IMR-90 (cell line): ENCODE measurements at regions not wholly inside any gene's neighbourhood (a gene's known extent, or its start where the extent isn't known, plus 50 kb on each side); places are given as distances from the start of the nearest gene placed in this dataset.

ENCODE experiments used
- ATAC-seq: fragments of 200-7000 bp; cut with Tn5 transposase; 2 replicates; pipeline ENCODE4 v1.9.1; 2020; ENCODE audit warnings: low read depth, mild to moderate bottlenecking, moderate library complexity
- BruUV-seq: library from RNA; stranded (reverse); fragments of 400-500 nt; replicated peaks from 2 replicates; lab custom pipeline; 2021; lab: Mats Ljungman, UMichigan
- CTCF ChIA-PET: fragments of 300-600 bp; formaldehyde crosslinking; extraction: SDS; loops from one replicate; lab custom pipeline; 2021; ENCODE audit warnings: antibody characterized with exemption; lab: Yijun Ruan, JAX
- POLR2A ChIA-PET: fragments of 300-600 bp; sonication (Branson Sonifier 250); formaldehyde crosslinking; loops from one replicate; lab custom pipeline; 2022; ENCODE audit warnings: antibody characterized with exemption; ENCODE audit not compliant: unreplicated experiment; lab: Charles Lee
- DNase-seq: peaks from one replicate; pipeline ENCODE4 v3.0.0; 2013
- H2AFZ ChIP-seq: replicated peaks from 2 replicates; pipeline ENCODE3; 2013; ENCODE audit warnings: low read length, mild to moderate bottlenecking; ENCODE audit not compliant: poor library complexity
- H2AK5ac ChIP-seq: 2 replicates; pipeline ENCODE4 v1.6.1; 2013; ENCODE audit warnings: low read depth, low read length, inconsistent platforms
- H2AK9ac ChIP-seq: replicated peaks from 2 replicates; pipeline ENCODE3; 2013; ENCODE audit warnings: mild to moderate bottlenecking, low read depth, low read length, moderate library complexity; ENCODE audit not compliant: poor library complexity
- H2BK120ac ChIP-seq: 2 replicates; pipeline ENCODE4 v1.6.1; 2013; ENCODE audit warnings: low read depth, low read length, inconsistent platforms
- H2BK15ac ChIP-seq: 3 replicates; pipeline ENCODE4 v1.6.1; 2013; ENCODE audit warnings: low read depth, low read length, inconsistent platforms
- H2BK20ac ChIP-seq: 2 replicates; pipeline ENCODE4 v1.6.1; 2013; ENCODE audit warnings: low read depth, mild to moderate bottlenecking, inconsistent platforms, low read length, moderate library complexity
- H2BK5ac ChIP-seq: 2 replicates; pipeline ENCODE4 v1.6.1; 2013; ENCODE audit warnings: mild to moderate bottlenecking, low read depth, low read length, inconsistent platforms; ENCODE audit not compliant: poor library complexity, severe bottlenecking
- H3K14ac ChIP-seq: replicated peaks from 2 replicates; pipeline ENCODE4 v1.6.1; 2013; ENCODE audit warnings: low read depth, low read length, inconsistent platforms
- H3K18ac ChIP-seq: 2 replicates; pipeline ENCODE4 v1.6.1; 2013; ENCODE audit warnings: low read depth, low read length, control low read depth
- H3K23ac ChIP-seq: 2 replicates; pipeline ENCODE4 v1.6.1; 2013; ENCODE audit warnings: low read depth, low read length, inconsistent platforms
- H3K27ac ChIP-seq: 2 replicates; pipeline ENCODE4 v1.5.1; 2013; ENCODE audit warnings: mild to moderate bottlenecking, control low read depth, low read length; ENCODE audit not compliant: insufficient read depth
- H3K27me3 ChIP-seq: 2 replicates; pipeline ENCODE4 v1.6.1; 2013; ENCODE audit warnings: low read length; ENCODE audit not compliant: control insufficient read depth, insufficient read depth
- H3K36me3 ChIP-seq: 2 replicates; pipeline ENCODE4 v1.6.1; 2013; ENCODE audit warnings: low read length, mixed read lengths; ENCODE audit not compliant: control insufficient read depth, insufficient read depth
- H3K4ac ChIP-seq: 2 replicates; pipeline ENCODE4 v1.6.1; 2013; ENCODE audit warnings: low read depth, low read length, inconsistent platforms
- H3K4me1 ChIP-seq: 2 replicates; pipeline ENCODE4 v1.6.1; 2013; ENCODE audit warnings: low read length, mixed read lengths; ENCODE audit not compliant: control insufficient read depth, insufficient read depth
- H3K4me2 ChIP-seq: 2 replicates; pipeline ENCODE4 v1.6.1; 2013; ENCODE audit warnings: low read depth, mild to moderate bottlenecking, control low read depth, low read length, moderate library complexity
- H3K4me3 ChIP-seq: 2 replicates; pipeline ENCODE4 v1.5.1; 2013; ENCODE audit warnings: low read depth, mild to moderate bottlenecking, control low read depth, low read length, moderate library complexity; ENCODE audit not compliant: insufficient read depth
- H3K56ac ChIP-seq: 2 replicates; pipeline ENCODE4 v1.6.1; 2013; ENCODE audit warnings: low read length, inconsistent platforms; ENCODE audit not compliant: insufficient read depth; ENCODE audit errors: extremely low read depth
- H3K79me1 ChIP-seq, 2 experiments: 2 replicates each; pipeline ENCODE4 v1.6.1; 2013; ENCODE audit warnings: low read length in 2 of 2, inconsistent platforms in 1 of 2, low read depth in 1 of 2
- H3K9ac ChIP-seq: 2 replicates; pipeline ENCODE4 v1.6.1; 2013; ENCODE audit warnings: low read depth, low read length, control low read depth
- H3K9me1 ChIP-seq: 2 replicates; pipeline ENCODE4 v1.6.1; 2013; ENCODE audit warnings: low read length, inconsistent platforms; ENCODE audit not compliant: insufficient read depth
- H3K9me3 ChIP-seq: 2 replicates; pipeline ENCODE4 v1.6.1; 2013; ENCODE audit warnings: low read length; ENCODE audit not compliant: control insufficient read depth, insufficient read depth
- H4K20me1 ChIP-seq: 2 replicates; pipeline ENCODE4 v1.6.1; 2013; ENCODE audit warnings: low read length, inconsistent platforms; ENCODE audit not compliant: insufficient read depth
- H4K5ac ChIP-seq: 2 replicates; pipeline ENCODE4 v1.6.1; 2013; ENCODE audit warnings: mild to moderate bottlenecking, low read depth, low read length, control low read depth
- H4K8ac ChIP-seq, 2 experiments: 2 replicates each; pipeline ENCODE4 v1.6.1; 2013; ENCODE audit warnings: low read depth in 2 of 2, low read length in 2 of 2, control low read depth in 1 of 2, inconsistent platforms in 1 of 2
- H4K91ac ChIP-seq: 2 replicates; pipeline ENCODE4 v1.6.1; 2013; ENCODE audit warnings: low read depth, low read length, inconsistent platforms; ENCODE audit not compliant: insufficient read depth
- CHD1 ChIP-seq: IDR thresholded peaks from 2 replicates; pipeline ENCODE4 v1.6.1; 2012; ENCODE audit warnings: low read depth, low read length, improper control_type of control experiment
- ELK1 ChIP-seq: fragments of 150-350 bp; IDR thresholded peaks from 2 replicates; pipeline ENCODE4 v1.6.1; 2016; ENCODE audit warnings: low read depth, mild to moderate bottlenecking, low read length, moderate library complexity, borderline replicate concordance
- FOS ChIP-seq: fragments of 150-350 bp; IDR thresholded peaks from 2 replicates; pipeline ENCODE4 v1.6.1; 2016; ENCODE audit warnings: low read depth, low read length
- MAZ ChIP-seq: IDR thresholded peaks from 2 replicates; pipeline ENCODE4 v1.6.1; 2012; ENCODE audit warnings: low read depth, mild to moderate bottlenecking, low read length, improper control_type of control experiment, moderate library complexity, borderline replicate concordance
- NFE2L2 ChIP-seq: fragments of 150-350 bp; IDR thresholded peaks from 2 replicates; pipeline ENCODE4 v1.6.1; 2016; ENCODE audit warnings: low read depth, mild to moderate bottlenecking, low read length
- RCOR1 ChIP-seq: IDR thresholded peaks from 2 replicates; pipeline ENCODE4 v1.6.1; 2012; ENCODE audit warnings: mild to moderate bottlenecking, low read length, improper control_type of control experiment; ENCODE audit not compliant: insufficient replicate concordance
- USF2 ChIP-seq: fragments of 150-350 bp; IDR thresholded peaks from 2 replicates; pipeline ENCODE4 v1.6.1; 2017; ENCODE audit warnings: mild to moderate bottlenecking, antibody characterized with exemption, low read length, low read depth
- WGBS, 2 experiments: methylation state at CpG; one replicate each; pipeline versions ENCODE4 v1.1.5 to v1.1.7; 2013; ENCODE audit warnings: missing lambda C conversion rate in 2 of 2; ENCODE audit not compliant: insufficient read length in 1 of 2; ENCODE audit errors: extremely low coverage in 2 of 2; 5-methylcytosine and 5-hydroxymethylcytosine counted together
- dilution Hi-C: fragments of 300-500 bp; cut with HindIII; formaldehyde crosslinking; loops from one replicate; pipeline ENCODE4 v1.14.3; 2018; ENCODE audit warnings: low sequenced_read_pairs; ENCODE audit not compliant: unreplicated experiment
- in situ Hi-C: fragments of 300-500 bp; cut with MboI; formaldehyde crosslinking; loops from 3 replicates; pipeline ENCODE4 v1.14.3; 2019; ENCODE audit warnings: low sequenced_read_pairs, inconsistent platforms, mixed read lengths
- intact Hi-C: fragments of 100-400 bp; cut with micrococcal nuclease; formaldehyde crosslinking; loops from 2 replicates; pipeline ENCODE4 v1.10.0; 2022

GRCh38 chr10:83225781-83226180 lies 913.5 kb upstream of the GHITM start:
- Histone ChIP-seq H2AK5ac (no peak overlapping the region), H3K9ac (no peak overlapping the region), H3K27me3 (no peaks in the 10 kb centered on the region), H4K5ac (no peak overlapping the region), H3K4me1 (no peaks in the 10 kb centered on the region), H3K56ac (no peak overlapping the region), H3K4me2 (no peak overlapping the region), H3K27ac (no peak overlapping the region), H3K23ac (no peak overlapping the region), H4K91ac (no peak overlapping the region), H4K20me1 (no peaks in the 10 kb centered on the region), H2AK9ac (no peak overlapping the region), H3K9me1 (no peaks in the 10 kb centered on the region), H2AFZ (no peak overlapping the region), H3K4me3 (no peak overlapping the region), H2BK120ac (no peak overlapping the region), H2BK15ac (no peak overlapping the region), H2BK5ac (no peak overlapping the region), H3K4ac (no peak overlapping the region), H4K8ac (no peak overlapping the region), H3K18ac (no peak overlapping the region), H3K9me3 (peaks cover 15% of the 10 kb centered on the region), H3K79me1 (no peaks in the 10 kb centered on the region), H3K14ac (no peak overlapping the region), H3K36me3 (no peaks in the 10 kb centered on the region), H2BK20ac (no peak overlapping the region)
- no peak for ATAC-seq
- ChIA-PET CTCF (no interaction called here), POLR2A (no interaction called here)
- no CpG with 5 or more reads among the region's 4 CpGs for WGBS, 2 experiments
- TF ChIP-seq CHD1 (no peak), NFE2L2 (no peak), ELK1 (no peak), FOS (no peak), USF2 (no peak), RCOR1 (no peak), MAZ (no peak)
- DNase-seq = no peak
- dilution Hi-C loops = no loop called here
- BruUV-seq = no TSS peak
- in situ Hi-C loops = no loop called here
- intact Hi-C loops = no loop called here
